Adrenal gland (tissue), 9 donors: ENCODE measurements at regions not wholly inside any gene's neighbourhood (a gene's known extent, or its start where the extent isn't known, plus 50 kb on each side); places are given as distances from the start of the nearest gene placed in this dataset.

ENCODE experiments used
- DNase-seq, 7 donors: peaks; one replicate each; pipeline ENCODE4 v3.0.0-alpha.2; 2019 to 2020
- H3K27ac ChIP-seq, 5 donors: fragments of 200-600 bp; sonication (generic) in 4 of 5; 1 replicate in 3 of 5; 2 replicates in 2 of 5; pipeline versions ENCODE4 v1.5.1 to v1.8.0; 2016 to 2020; ENCODE audit warnings: mild to moderate bottlenecking in 1 of 5
- H3K27me3 ChIP-seq: fragments of 200-600 bp; 2 replicates; pipeline ENCODE4 v1.8.0; 2021
- H3K36me3 ChIP-seq, 2 donors: fragments of 200-600 bp; replicated peaks in 1 of 2; 1 replicate in 1 of 2; 2 replicates in 1 of 2; pipeline versions ENCODE4 v1.5.1 to v1.8.0; 2018 to 2022
- H3K4me1 ChIP-seq, 2 donors: fragments of 200-600 bp; replicated peaks in 1 of 2; 1 replicate in 1 of 2; 2 replicates in 1 of 2; pipeline versions ENCODE4 v1.5.1 to v1.8.0; 2018 to 2021
- H3K4me3 ChIP-seq, 4 donors: fragments of 200-600 bp; sonication (generic) in 3 of 4; one replicate each; pipeline ENCODE4 v1.5.1; 2016 to 2018
- H3K9me3 ChIP-seq, 3 donors: fragments of 200-600 bp; sonication (generic) in 1 of 3; replicated peaks in 1 of 3; 1 replicate in 2 of 3; 2 replicates in 1 of 3; pipeline versions ENCODE4 v1.5.1 to v1.8.0; 2016 to 2021
- POLR2A ChIP-seq, 2 donors: fragments of 450-650 bp; IDR thresholded peaks; one replicate each; pipeline ENCODE4 v1.6.1; 2017; ENCODE audit warnings: antibody characterized with exemption in 2 of 2, mild to moderate bottlenecking in 2 of 2, moderate library complexity in 1 of 2
- WGBS, 4 donors: extraction: QIAGEN DNeasy Blood & Tissue Kit in 2 of 4; methylation state at CpG; one replicate each; pipeline versions ENCODE4 v1.1.5 to v1.1.7; 2013 to 2017; 5-methylcytosine and 5-hydroxymethylcytosine counted together
- intact Hi-C, 2 donors: fragments of 100-400 bp; cut with DNase I; formaldehyde crosslinking; loops; one replicate each; pipeline versions ENCODE4 v1.14.1 to v1.15.0; 2022 to 2023
- TF ChIP-seq, protein P1 (sequence below), 6 experiments: fragments of 450-650 bp in 4 of 6; fragments of 200-600 bp in 2 of 6; sonication (generic) in 1 of 6; IDR thresholded peaks; 1 replicate in 5 of 6; 2 replicates in 1 of 6; pipeline versions ENCODE4 v1.5.1 to v1.8.0; 2016 to 2021; ENCODE audit warnings: antibody characterized with exemption in 6 of 6, mild to moderate bottlenecking in 2 of 6, moderate library complexity in 1 of 6
- donor health status: healthy with polysubstance abuse.
- donor health status: Bipolar disorder and iron deficiency.
- donor health status: DM: yes; HTN: yes; CAD: no.
- donor health status: DM: no; HTN: no; CAD: no.
- donor health status: DM: no; HTN: no; CAD: no.

DNA sequence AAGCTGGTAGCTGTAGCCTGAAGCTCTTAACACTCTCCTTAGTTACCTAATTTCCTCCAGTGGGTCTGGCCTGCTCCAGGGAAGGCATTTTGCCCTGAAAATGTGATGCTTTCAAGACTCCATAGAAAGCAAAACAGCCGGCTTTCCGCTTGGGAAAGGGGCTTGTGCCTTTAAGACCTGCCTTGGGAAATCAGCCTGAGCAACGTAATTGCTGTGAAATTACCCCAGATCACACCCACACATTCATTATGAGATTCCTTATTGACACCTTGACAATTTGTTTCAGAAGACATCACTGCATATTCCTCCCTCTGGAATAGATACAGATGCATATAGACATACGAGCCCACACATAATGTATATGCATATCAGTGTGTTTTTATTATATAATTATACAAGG is 190.5 kb upstream of the SKOR2 start:
- Histone ChIP-seq H3K36me3 (no peaks in the 10 kb centered on the region), H3K4me3 (no peak overlapping the region), H3K9me3 (no peaks in the 10 kb centered on the region), H3K4me1 (no peaks in the 10 kb centered on the region), H3K27me3 (no peaks in the 10 kb centered on the region), H3K27ac (no peak overlapping the region)
- TF ChIP-seq POLR2A (IDR thresholded peaks at IDR 0.05), result no peak
- TF ChIP-seq, protein P1, sequence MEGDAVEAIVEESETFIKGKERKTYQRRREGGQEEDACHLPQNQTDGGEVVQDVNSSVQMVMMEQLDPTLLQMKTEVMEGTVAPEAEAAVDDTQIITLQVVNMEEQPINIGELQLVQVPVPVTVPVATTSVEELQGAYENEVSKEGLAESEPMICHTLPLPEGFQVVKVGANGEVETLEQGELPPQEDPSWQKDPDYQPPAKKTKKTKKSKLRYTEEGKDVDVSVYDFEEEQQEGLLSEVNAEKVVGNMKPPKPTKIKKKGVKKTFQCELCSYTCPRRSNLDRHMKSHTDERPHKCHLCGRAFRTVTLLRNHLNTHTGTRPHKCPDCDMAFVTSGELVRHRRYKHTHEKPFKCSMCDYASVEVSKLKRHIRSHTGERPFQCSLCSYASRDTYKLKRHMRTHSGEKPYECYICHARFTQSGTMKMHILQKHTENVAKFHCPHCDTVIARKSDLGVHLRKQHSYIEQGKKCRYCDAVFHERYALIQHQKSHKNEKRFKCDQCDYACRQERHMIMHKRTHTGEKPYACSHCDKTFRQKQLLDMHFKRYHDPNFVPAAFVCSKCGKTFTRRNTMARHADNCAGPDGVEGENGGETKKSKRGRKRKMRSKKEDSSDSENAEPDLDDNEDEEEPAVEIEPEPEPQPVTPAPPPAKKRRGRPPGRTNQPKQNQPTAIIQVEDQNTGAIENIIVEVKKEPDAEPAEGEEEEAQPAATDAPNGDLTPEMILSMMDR (IDR thresholded peaks at IDR 0.05), result no peak
- intact Hi-C loops, result no loop called here
- WGBS, 4 donors, result 51 to 61% (median 54%) methylated on average over 4 of the region's 4 CpGs
- DNase-seq, result no peak

DNA sequence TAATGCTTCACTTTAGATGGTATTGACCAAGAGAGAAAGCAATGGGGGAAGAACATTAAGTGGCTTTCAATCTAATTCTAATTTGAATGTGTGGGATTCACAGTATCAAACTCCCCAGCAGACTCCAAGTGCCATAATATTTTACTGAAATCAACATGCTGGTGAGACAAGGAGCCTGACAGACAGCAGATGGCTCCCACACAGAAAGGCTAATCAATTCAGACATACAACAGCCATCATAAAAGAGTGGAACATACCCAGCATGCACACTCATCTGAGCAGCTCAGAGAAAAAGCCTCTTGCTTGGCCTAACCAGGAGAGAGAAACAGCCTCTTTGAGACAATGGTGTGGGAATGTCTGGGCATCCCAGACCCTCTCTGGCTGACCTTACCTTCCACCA is 186.5 kb upstream of the SKOR2 start:
- intact Hi-C loops, result no loop called here
- no peak overlapping the region for H3K27ac ChIP-seq
- TF ChIP-seq, protein P1 (IDR thresholded peaks at IDR 0.05), result no peak
- no peak for TF ChIP-seq POLR2A (IDR thresholded peaks at IDR 0.05)
- no peaks in the 10 kb centered on the region for H3K9me3 ChIP-seq
- H3K4me1 ChIP-seq, result no peaks in the 10 kb centered on the region
- H3K27me3 ChIP-seq, result peaks cover 5% of the 10 kb centered on the region
- no peaks in the 10 kb centered on the region for H3K36me3 ChIP-seq
- DNase-seq, result no peak
- H3K4me3 ChIP-seq, result no peak overlapping the region

GRCh38 chr18:47436871-47437270 is 185.4 kb upstream of the SKOR2 start:
- Histone ChIP-seq H3K4me3 (no peak overlapping the region), H3K27me3 (peaks cover 5% of the 10 kb centered on the region), H3K9me3 (no peaks in the 10 kb centered on the region), H3K27ac (no peak overlapping the region), H3K36me3 (no peaks in the 10 kb centered on the region), H3K4me1 (no peaks in the 10 kb centered on the region)
- intact Hi-C loops, result no loop called here
- DNase-seq, result no peak
- TF ChIP-seq POLR2A (IDR thresholded peaks at IDR 0.05), result no peak
- TF ChIP-seq, protein P1 (IDR thresholded peaks at IDR 0.05), result no peak
- 36 to 68% (median 42%) methylated on average over 1 of the region's 1 CpG for WGBS, 4 donors

GRCh38 chr18:47434214-47434746 is 182.8 kb upstream of the SKOR2 start:
- DNase-seq, result no peak
- H3K9me3 ChIP-seq, result no peaks in the 10 kb centered on the region
- H3K36me3 ChIP-seq, result no peaks in the 10 kb centered on the region
- TF ChIP-seq POLR2A (IDR thresholded peaks at IDR 0.05), result no peak
- TF ChIP-seq, protein P1 (IDR thresholded peaks at IDR 0.05), result no peak
- no peak overlapping the region for H3K4me3 ChIP-seq
- H3K27ac ChIP-seq, result no peak overlapping the region
- intact Hi-C loops, result no loop called here
- H3K4me1 ChIP-seq, result no peaks in the 10 kb centered on the region
- 68 to 96% (median 83%) methylated on average over 1 of the region's 1 CpG for WGBS, 4 donors
- peaks cover 5% of the 10 kb centered on the region for H3K27me3 ChIP-seq
